Choroid plexus epithelial cell (primary cell): ENCODE measurements at regions not wholly inside any gene's neighbourhood (a gene's known extent, or its start where the extent isn't known, plus 50 kb on each side); places are given as distances from the start of the nearest gene placed in this dataset.

Experiments used
- DNase-seq: peaks from one replicate; pipeline ENCODE4 v3.0.0-alpha.2; 2010; ENCODE audit warnings: low read depth
- H3K4me3 ChIP-seq: 2 replicates; pipeline ENCODE4 v1.5.1; 2011; ENCODE audit warnings: low read depth, mild to moderate bottlenecking, control low read depth, low read length, moderate library complexity
- TF ChIP-seq, protein P1 (sequence below): conservative IDR thresholded peaks from 2 replicates; pipeline ENCODE4 v1.5.1; 2011; ENCODE audit warnings: low read depth, mild to moderate bottlenecking, control low read depth, inconsistent platforms, low read length, moderate library complexity

DNA sequence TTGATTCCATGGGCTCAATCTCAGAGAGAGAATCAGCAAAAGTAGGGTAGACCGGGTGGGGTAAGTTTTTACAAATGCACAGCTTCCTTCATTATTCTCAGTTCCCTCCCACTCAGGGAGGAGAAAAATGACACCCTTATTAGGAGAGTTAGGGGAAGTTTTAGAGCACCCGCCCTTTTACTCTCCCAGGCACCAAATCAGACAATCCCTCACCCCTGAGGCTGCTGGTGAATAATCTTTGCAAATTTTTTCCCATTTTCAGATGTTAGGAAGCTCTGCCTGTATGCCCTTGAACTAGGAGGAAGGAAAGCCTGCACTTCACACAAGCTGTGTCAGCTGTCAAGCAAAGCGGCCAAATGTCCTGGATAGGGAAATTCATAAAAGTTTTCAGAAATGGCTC is 834.9 kb downstream of the GRID1 start:
- TF ChIP-seq, protein P1, sequence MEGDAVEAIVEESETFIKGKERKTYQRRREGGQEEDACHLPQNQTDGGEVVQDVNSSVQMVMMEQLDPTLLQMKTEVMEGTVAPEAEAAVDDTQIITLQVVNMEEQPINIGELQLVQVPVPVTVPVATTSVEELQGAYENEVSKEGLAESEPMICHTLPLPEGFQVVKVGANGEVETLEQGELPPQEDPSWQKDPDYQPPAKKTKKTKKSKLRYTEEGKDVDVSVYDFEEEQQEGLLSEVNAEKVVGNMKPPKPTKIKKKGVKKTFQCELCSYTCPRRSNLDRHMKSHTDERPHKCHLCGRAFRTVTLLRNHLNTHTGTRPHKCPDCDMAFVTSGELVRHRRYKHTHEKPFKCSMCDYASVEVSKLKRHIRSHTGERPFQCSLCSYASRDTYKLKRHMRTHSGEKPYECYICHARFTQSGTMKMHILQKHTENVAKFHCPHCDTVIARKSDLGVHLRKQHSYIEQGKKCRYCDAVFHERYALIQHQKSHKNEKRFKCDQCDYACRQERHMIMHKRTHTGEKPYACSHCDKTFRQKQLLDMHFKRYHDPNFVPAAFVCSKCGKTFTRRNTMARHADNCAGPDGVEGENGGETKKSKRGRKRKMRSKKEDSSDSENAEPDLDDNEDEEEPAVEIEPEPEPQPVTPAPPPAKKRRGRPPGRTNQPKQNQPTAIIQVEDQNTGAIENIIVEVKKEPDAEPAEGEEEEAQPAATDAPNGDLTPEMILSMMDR: no peak
- H3K4me3 ChIP-seq: no peak overlapping the region
- DNase-seq: no peak

DNA sequence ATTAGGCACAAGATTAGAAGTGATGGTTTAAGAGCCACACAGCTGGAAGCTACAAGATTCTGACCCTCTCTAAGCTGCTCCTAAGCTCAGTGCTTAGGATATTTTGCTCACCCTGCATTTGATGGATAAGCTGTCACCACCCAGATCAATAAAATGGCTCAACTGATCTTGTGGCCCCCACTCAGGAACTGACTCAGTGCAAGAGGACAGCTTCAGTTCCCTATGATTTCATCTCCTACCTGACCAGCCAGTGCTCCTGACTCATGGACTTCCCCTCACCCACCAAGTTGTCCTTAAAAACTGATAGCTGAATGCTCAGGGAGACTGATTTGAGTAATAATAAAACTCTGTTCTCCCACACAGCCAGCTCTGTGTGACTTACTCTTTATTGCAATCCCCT is 833.8 kb downstream of the GRID1 start:
- no peak overlapping the region for H3K4me3 ChIP-seq
- TF ChIP-seq, protein P1: no peak
- DNase-seq: no peak

DNA sequence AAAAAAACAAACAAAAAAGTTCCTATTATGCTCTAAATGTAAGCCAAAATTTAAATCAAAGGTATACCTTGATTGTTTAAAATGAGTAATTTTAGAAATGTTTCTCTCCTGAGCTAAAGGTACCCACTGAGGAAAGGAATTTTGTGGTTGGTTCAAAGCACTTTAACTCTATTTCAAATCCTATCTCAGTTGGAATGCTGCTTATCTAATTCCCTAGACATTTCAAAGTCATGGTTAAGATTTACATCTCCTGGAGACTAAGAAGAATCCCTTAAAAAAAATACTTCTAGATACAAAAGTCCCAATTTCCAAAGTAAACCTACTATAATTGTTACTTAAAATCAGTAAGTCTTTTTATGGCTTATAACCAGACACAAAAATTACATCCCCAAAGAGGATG is 830.7 kb downstream of the GRID1 start:
- no peak overlapping the region for H3K4me3 ChIP-seq
- no peak for DNase-seq
- TF ChIP-seq, protein P1: no peak

DNA sequence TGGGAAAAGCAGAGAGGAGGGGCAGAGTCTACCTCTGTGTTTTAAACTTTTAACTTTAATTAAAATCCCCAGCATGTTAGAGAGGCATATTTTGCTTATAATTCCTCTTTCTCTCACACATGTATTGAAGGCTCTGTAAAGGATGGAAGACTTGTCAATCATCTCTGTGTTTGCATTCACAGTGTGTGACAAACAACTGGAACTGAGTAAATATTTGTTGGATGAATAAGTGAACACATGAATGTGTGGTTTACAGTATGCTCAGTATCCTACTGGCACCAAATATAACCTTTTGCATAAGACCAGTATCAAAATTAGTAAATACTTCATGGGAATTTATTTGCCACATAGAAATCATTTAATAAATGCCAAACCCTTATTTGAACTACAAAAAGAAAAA is 829.0 kb downstream of the GRID1 start:
- DNase-seq: no peak
- no peak overlapping the region for H3K4me3 ChIP-seq
- TF ChIP-seq, protein P1: no peak

DNA sequence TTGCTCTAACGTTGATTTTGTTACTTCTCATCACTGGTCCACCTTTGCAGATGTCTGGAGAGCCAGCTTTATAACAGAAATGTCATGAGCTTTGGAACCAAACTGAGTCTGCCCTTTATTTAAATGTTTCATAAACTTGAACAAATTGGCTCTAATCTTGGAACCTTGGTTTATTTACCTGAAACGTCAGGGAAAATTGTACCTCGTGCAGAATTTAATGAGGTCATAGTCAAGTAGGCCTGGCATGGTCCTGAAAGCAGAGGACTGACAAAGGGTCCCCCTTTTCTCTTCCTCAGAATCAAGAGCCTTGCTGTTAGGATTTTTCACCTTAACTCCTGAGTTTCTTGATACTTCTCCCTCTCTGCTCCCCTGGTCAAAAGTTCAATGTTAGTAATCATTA is 828.0 kb downstream of the GRID1 start:
- no peak for DNase-seq
- TF ChIP-seq, protein P1: no peak

DNA sequence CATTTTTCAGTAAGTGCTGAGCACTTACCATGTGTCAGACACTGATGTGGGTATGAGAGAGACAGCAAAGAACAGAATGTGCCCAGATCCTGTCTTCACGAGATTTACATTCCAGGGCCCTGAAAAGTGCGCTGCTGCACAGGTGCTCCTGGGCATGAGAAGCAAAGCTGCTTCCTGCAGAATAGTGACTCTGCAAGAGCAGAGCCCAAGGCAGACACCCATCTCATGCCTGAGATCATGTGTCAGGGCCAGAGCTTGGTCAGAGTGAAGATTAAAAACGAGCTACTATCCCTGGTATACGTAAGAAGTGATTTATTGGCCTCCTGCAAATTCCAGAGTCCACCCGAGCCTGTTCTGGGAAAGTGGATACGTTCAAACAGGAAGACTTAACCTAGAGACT is 824.4 kb downstream of the GRID1 start:
- no peak for DNase-seq
- no peak overlapping the region for H3K4me3 ChIP-seq
- TF ChIP-seq, protein P1: no peak

More for the DNA sequence above, 828.0 kb downstream of the GRID1 start:
- no peak overlapping the region for H3K4me3 ChIP-seq

DNA sequence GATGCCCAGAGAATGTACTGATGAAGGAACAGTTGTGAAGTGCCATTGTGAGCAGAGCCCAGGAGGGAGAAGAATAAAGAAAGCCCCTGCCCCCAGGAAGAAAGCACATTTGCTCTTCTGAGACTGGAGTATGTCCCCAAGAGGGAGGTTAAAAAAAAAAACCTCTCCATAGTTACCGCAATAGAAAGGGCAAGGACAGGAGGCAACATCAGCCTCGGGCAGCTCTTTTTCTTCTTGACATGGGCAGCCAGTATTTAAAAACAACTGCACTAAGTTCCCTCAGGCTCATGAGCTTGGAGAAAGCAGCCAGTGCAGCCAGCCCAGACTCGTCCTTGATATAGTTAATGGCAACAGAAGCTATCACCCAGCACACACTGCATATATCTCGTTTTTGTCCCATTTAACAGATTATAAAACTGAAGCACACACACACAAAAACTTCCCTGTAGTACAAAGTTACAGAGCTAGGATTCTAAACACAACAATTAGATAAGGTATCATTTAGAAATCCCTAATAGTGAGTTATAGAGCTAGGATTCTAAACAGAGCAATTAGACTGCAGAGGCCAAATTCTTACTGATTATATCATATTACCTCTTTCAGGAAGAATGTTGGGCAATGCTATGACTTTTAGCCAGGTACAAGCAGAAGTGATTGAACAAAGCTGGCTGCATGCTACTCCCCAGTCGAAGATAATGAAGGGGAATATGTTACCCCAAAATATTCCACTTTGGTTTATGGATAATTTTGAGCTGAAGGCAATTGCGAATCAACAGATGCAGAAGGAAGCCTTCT is 823.5 kb downstream of the GRID1 start:
- DNase-seq: no peak
- no peak overlapping the region for H3K4me3 ChIP-seq
- TF ChIP-seq, protein P1: no peak
